HG03442 (cell line): ENCODE measurements at regions not wholly inside any gene's neighbourhood (a gene's known extent, or its start where the extent isn't known, plus 50 kb on each side); places are given as distances from the start of the nearest gene placed in this dataset.

Source experiments
- ATAC-seq: cut with Tn5 transposase; IDR thresholded peaks from one replicate; pipeline ENCODE4 v1.9.1; 2021; ENCODE audit warnings: mild to moderate bottlenecking, moderate library complexity; ENCODE audit not compliant: unreplicated experiment

- ATAC-seq = no peak
Measured at GRCh38 chr1:239023732-239024360, 362.5 kb upstream of the CHRM3 start.

- no peak for ATAC-seq
Measured at GRCh38 chr1:239016337-239016736, 370.0 kb upstream of the CHRM3 start.

GRCh38 chr1:239011382-239011781 is 375.0 kb upstream of the CHRM3 start:
- no peak for ATAC-seq

GRCh38 chr1:239008568-239008967 is 377.8 kb upstream of the CHRM3 start:
- ATAC-seq = no peak

GRCh38 chr1:239006276-239006675 is 380.1 kb upstream of the CHRM3 start:
- no peak for ATAC-seq

- ATAC-seq = no peak
Measured at GRCh38 chr1:238999944-239000343, 386.4 kb upstream of the CHRM3 start.

GRCh38 chr1:238998577-238998976 is 387.8 kb upstream of the CHRM3 start:
- no peak for ATAC-seq

GRCh38 chr1:238991765-238992495 is 394.4 kb upstream of the CHRM3 start:
- ATAC-seq = no peak

- ATAC-seq = no peak
Measured at GRCh38 chr1:238985312-238985711, 401.1 kb upstream of the CHRM3 start.

- no peak for ATAC-seq
Measured at GRCh38 chr1:238982736-238983135, 403.6 kb upstream of the CHRM3 start.

GRCh38 chr1:238981317-238981933 is 404.9 kb upstream of the CHRM3 start:
- ATAC-seq = no peak

- no peak for ATAC-seq
Measured at GRCh38 chr1:238980053-238980452, 406.3 kb upstream of the CHRM3 start.

- no peak for ATAC-seq
Measured at GRCh38 chr1:238964631-238965030, 421.7 kb upstream of the CHRM3 start.

- ATAC-seq = no peak
Measured at GRCh38 chr1:238962941-238963340, 423.4 kb upstream of the CHRM3 start.

- ATAC-seq = no peak
Measured at GRCh38 chr1:238961790-238962189, 424.6 kb upstream of the CHRM3 start.

GRCh38 chr1:238960071-238960470 is 426.3 kb upstream of the CHRM3 start:
- ATAC-seq = no peak

GRCh38 chr1:238955934-238956333 is 430.4 kb upstream of the CHRM3 start:
- ATAC-seq = no peak

- no peak for ATAC-seq
Measured at GRCh38 chr1:238954865-238955264, 431.5 kb upstream of the CHRM3 start.

- ATAC-seq = no peak
Measured at GRCh38 chr1:238953448-238954010, 432.8 kb upstream of the CHRM3 start.

- ATAC-seq = no peak
Measured at GRCh38 chr1:238951809-238952208, 434.6 kb upstream of the CHRM3 start.

GRCh38 chr1:238950784-238951183 is 435.6 kb upstream of the CHRM3 start:
- ATAC-seq = no peak

GRCh38 chr1:238950017-238950416 is 436.4 kb upstream of the CHRM3 start:
- ATAC-seq = no peak
